Ovary (tissue), 7 donors: ENCODE measurements at regions not wholly inside any gene's neighbourhood (a gene's known extent, or its start where the extent isn't known, plus 50 kb on each side); places are given as distances from the start of the nearest gene placed in this dataset.
"Not testable (repeated sequence)": the region's sequence is repeated elsewhere in the genome, so short reads cannot be mapped to it uniquely, and the experiment has no call there.

Experiments used
- DNase-seq, 5 donors: peaks; one replicate each; pipeline ENCODE4 v3.0.0-alpha.2; 2019 to 2020
- H3K27ac ChIP-seq, 2 donors: fragments of 200-600 bp; one replicate each; pipeline versions ENCODE4 v1.5.1 to v1.8.0; 2019 to 2022
- H3K27me3 ChIP-seq: fragments of 200-600 bp; one replicate; pipeline ENCODE4 v1.8.0; 2022
- H3K36me3 ChIP-seq: fragments of 200-600 bp; sonication (generic); one replicate; pipeline ENCODE4 v1.5.1; 2019
- H3K4me1 ChIP-seq: one replicate; pipeline ENCODE4 v1.8.1; 2013; ENCODE audit warnings: mild to moderate bottlenecking, moderate library complexity; ENCODE audit not compliant: insufficient read depth
- H3K4me3 ChIP-seq: fragments of 200-600 bp; sonication (generic); one replicate; pipeline ENCODE4 v1.5.1; 2017
- H3K9me3 ChIP-seq, 2 donors: fragments of 200-600 bp in 1 of 2; sonication (generic) in 1 of 2; one replicate each; pipeline versions ENCODE4 v1.5.1 to v1.8.1; 2013 to 2019; ENCODE audit warnings: mild to moderate bottlenecking in 1 of 2, moderate library complexity in 1 of 2
- EP300 ChIP-seq: sonication (generic); formaldehyde crosslinking; IDR thresholded peaks from one replicate; pipeline ENCODE4 v1.6.1; 2017; ENCODE audit warnings: antibody characterized with exemption
- POLR2A ChIP-seq: fragments of 450-650 bp; IDR thresholded peaks from one replicate; pipeline ENCODE4 v1.6.1; 2017; ENCODE audit warnings: antibody characterized with exemption, mild to moderate bottlenecking, moderate library complexity
- WGBS, 3 donors: extraction: QIAGEN DNeasy Blood & Tissue Kit in 1 of 3; methylation state at CpG; one replicate each; pipeline versions ENCODE4 v1.1.5 to v1.1.7; 2013 to 2017; 5-methylcytosine and 5-hydroxymethylcytosine counted together
- intact Hi-C, 4 donors: fragments of 100-400 bp; cut with DNase I; formaldehyde crosslinking; loops; one replicate each; pipeline versions ENCODE4 v1.11.0 to v1.15.1; 2022 to 2023
- TF ChIP-seq, protein P1 (sequence below), 3 donors: fragments of 450-650 bp in 2 of 3; fragments of 200-600 bp in 1 of 3; IDR thresholded peaks; one replicate each; pipeline versions ENCODE4 v1.5.1 to v1.8.0; 2016 to 2022; ENCODE audit warnings: antibody characterized with exemption in 3 of 3, mild to moderate bottlenecking in 1 of 3
- donor health status: DM: no; HTN: no; CAD: no; lungs with moderate emphysema.
- donor health status: DM: no; HTN: no; CAD: no.
- donor health status: Bipolar disorder and iron deficiency.
- donor health status: DM: no; HTN: no; CAD: no.
- donor health status: DM: yes; HTN: yes; CAD: no.

DNA sequence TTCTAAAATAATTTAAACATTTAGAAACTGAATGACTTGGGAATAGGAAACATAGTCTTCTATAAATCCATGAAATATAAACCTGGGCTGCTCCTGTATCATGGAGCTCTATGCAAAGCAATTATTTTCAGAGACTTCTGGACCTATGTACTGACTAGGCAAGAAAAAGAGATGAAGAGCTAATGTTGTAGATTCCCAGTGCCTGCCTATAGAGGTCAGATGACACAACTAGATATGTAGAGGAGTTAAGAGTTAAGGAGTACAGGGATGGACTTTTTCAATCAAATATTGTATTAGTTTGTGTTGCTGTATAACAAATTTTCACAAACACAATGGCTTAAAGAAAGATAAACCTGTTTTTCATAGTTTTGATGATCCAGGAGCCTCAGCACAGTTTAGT is 1434.5 kb downstream of the KCNT2 start:
- H3K4me1 ChIP-seq, result no peaks in the 10 kb centered on the region
- TF ChIP-seq, protein P1, sequence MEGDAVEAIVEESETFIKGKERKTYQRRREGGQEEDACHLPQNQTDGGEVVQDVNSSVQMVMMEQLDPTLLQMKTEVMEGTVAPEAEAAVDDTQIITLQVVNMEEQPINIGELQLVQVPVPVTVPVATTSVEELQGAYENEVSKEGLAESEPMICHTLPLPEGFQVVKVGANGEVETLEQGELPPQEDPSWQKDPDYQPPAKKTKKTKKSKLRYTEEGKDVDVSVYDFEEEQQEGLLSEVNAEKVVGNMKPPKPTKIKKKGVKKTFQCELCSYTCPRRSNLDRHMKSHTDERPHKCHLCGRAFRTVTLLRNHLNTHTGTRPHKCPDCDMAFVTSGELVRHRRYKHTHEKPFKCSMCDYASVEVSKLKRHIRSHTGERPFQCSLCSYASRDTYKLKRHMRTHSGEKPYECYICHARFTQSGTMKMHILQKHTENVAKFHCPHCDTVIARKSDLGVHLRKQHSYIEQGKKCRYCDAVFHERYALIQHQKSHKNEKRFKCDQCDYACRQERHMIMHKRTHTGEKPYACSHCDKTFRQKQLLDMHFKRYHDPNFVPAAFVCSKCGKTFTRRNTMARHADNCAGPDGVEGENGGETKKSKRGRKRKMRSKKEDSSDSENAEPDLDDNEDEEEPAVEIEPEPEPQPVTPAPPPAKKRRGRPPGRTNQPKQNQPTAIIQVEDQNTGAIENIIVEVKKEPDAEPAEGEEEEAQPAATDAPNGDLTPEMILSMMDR (IDR thresholded peaks at IDR 0.05), result no peak
- no peak for TF ChIP-seq POLR2A
- TF ChIP-seq EP300, result no peak
- H3K9me3 ChIP-seq, result no peaks in the 10 kb centered on the region
- no peak overlapping the region for H3K4me3 ChIP-seq
- no peaks in the 10 kb centered on the region for H3K36me3 ChIP-seq
- intact Hi-C loops, result no loop called here
- no peaks in the 10 kb centered on the region for H3K27me3 ChIP-seq
- H3K27ac ChIP-seq, result no peak overlapping the region
- DNase-seq, result no peak

DNA sequence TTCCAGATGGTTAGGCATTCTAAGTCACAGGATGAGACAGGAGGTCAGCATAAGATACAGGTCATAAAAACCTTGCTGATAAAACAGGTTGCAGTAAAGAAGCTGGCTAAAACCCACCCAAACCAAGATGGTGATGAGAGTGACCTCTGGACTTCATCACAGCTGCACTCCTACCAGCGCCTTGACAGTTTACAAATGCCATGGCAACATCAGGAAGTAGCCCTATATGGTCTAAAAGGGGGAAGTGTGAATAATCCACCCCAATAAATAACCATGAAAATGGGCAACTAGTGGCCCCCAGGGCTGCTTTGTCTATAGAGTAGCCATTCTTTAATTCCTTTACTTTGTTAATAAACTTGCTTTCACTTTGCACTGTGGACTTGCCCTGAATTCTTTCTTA is 1448.4 kb downstream of the KCNT2 start:
- H3K27me3 ChIP-seq, H3K4me1 ChIP-seq, H3K27ac ChIP-seq, H3K36me3 ChIP-seq, H3K4me3 ChIP-seq, intact Hi-C loops, DNase-seq, H3K9me3 ChIP-seq: not testable (repeated sequence)
- 85 to 92% (median 85%) methylated on average over 1 of the region's 1 CpG for WGBS, 3 donors

DNA sequence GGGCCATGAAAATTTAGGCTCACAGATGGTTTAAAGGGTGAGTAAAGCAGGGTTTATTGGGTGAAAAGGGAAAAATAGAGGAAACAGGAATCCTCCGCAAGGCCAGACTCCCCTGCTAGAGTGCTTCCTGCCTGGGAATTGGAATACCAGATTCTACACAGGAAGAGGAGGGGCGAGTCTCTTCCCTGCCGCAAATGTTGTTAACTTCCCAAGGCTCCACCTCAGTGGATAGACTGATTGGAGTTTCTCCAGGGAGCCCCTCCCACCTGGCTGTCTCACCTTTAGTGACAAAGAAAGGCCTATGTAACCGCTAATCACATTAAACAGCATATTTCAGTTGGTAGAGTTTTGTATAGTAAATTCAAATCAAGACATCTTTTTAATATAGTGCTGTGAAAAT is 1450.1 kb downstream of the KCNT2 start:
- intact Hi-C loops, result no loop called here

DNA sequence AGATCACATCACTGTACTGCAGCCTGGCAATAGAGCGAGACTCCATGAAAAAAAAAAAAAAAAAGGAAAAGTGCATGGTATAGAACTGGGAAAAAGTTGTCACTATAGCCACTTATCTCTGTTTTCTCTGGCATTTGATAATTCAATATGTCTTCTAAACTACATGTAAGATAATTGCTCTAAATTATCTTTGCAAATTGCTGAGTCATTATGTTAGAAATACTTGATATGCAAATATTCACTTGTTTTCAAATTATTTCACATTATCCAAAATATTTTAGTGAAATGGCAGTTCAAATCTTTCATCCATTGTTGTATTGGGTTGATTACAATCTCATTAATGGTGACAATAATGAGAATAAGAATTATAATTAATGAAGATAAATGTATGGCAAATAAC is 1455.1 kb downstream of the KCNT2 start:
- 87 to 97% (median 90%) methylated on average over 1 of the region's 1 CpG for WGBS, 3 donors
- no peaks in the 10 kb centered on the region for H3K9me3 ChIP-seq
- intact Hi-C loops, result no loop called here
- DNase-seq, result no peak
- no peak overlapping the region for H3K4me3 ChIP-seq
- TF ChIP-seq POLR2A (no peak), EP300 (no peak)
- TF ChIP-seq, protein P1 (IDR thresholded peaks at IDR 0.05), result no peak
- H3K27ac ChIP-seq, result no peak overlapping the region
- H3K36me3 ChIP-seq, result no peaks in the 10 kb centered on the region
- H3K27me3 ChIP-seq, result no peaks in the 10 kb centered on the region
- no peaks in the 10 kb centered on the region for H3K4me1 ChIP-seq

More for the DNA sequence above, 1450.1 kb downstream of the KCNT2 start:
- Histone ChIP-seq H3K27me3 (no peaks in the 10 kb centered on the region), H3K27ac (no peak overlapping the region), H3K4me1 (no peaks in the 10 kb centered on the region), H3K36me3 (no peaks in the 10 kb centered on the region), H3K9me3 (no peaks in the 10 kb centered on the region), H3K4me3 (no peak overlapping the region)
- DNase-seq, result no peak
- 92 to 96% (median 95%) methylated on average over 4 of the region's 4 CpGs for WGBS, 3 donors
- no peak for TF ChIP-seq EP300

DNA sequence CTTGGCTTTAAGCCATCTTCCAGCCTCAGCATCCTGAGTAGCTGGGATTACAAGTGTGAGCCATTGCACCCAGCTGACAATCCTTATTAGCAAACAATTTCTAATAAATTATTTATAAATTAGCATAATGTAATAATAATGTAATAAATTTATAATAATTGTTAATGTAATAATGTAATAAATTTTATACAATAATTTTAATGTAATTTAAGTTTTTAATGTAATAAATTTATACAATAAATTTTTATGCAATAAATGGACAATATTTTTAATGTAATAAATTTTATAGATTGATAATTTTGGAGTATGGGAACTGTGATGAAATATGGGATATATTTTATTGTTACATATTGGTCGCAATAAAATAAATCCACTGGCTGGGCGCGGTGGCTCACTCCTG is 1457.5 kb downstream of the KCNT2 start:
- no peak for TF ChIP-seq EP300
- TF ChIP-seq, protein P1 (IDR thresholded peaks at IDR 0.05), result no peak
- TF ChIP-seq POLR2A, result no peak
- intact Hi-C loops, result no loop called here
- no peaks in the 10 kb centered on the region for H3K27me3 ChIP-seq
- 95 to 99% (median 96%) methylated on average over 3 of the region's 3 CpGs for WGBS, 3 donors
- H3K36me3 ChIP-seq, result no peaks in the 10 kb centered on the region
- no peak for DNase-seq
- H3K27ac ChIP-seq, result no peak overlapping the region
- H3K4me1 ChIP-seq, result no peaks in the 10 kb centered on the region
- H3K9me3 ChIP-seq, result no peaks in the 10 kb centered on the region
- H3K4me3 ChIP-seq, result no peak overlapping the region

DNA sequence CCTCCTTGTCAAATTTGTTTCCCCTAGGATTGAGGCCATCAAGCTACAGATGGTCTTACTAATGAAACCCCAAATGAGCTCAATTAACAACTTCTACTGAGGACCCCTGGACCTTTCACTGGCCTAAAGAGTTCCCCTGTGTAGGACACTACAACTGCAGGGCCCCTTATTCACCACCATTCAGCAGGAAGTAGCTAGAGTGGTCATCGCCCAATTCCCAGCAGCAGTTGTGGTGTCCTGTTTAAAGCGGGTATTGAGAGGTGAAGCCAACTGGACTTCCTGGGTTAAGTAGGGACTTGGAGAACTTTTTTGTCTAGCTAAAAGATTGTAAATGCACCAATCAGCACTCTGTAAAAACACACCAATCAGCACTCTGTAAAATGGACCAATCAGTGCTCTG is 1466.9 kb downstream of the KCNT2 start:
- H3K4me1 ChIP-seq, result no peaks in the 10 kb centered on the region
- H3K36me3 ChIP-seq, result no peaks in the 10 kb centered on the region
- no peak for DNase-seq
- H3K27me3 ChIP-seq, result no peaks in the 10 kb centered on the region
- 92 to 100% (median 97%) methylated on average over 2 of the region's 2 CpGs for WGBS, 3 donors
- no peak overlapping the region for H3K4me3 ChIP-seq
- H3K27ac ChIP-seq, result no peak overlapping the region
- TF ChIP-seq POLR2A (no peak), EP300 (no peak)
- TF ChIP-seq, protein P1 (IDR thresholded peaks at IDR 0.05), result no peak
- intact Hi-C loops, result no loop called here
- no peaks in the 10 kb centered on the region for H3K9me3 ChIP-seq
